H7 (cell line): ENCODE measurements at regions not wholly inside any gene's neighbourhood (a gene's known extent, or its start where the extent isn't known, plus 50 kb on each side); places are given as distances from the start of the nearest gene placed in this dataset.

Experiments used
- DNase-seq: peaks from one replicate; pipeline ENCODE4 v3.0.0; 2012
- H3K27me3 ChIP-seq: 2 replicates; pipeline ENCODE4 v1.6.0; 2011; ENCODE audit warnings: mild to moderate bottlenecking, low read length; ENCODE audit not compliant: control insufficient read depth, insufficient read depth
- H3K36me3 ChIP-seq: replicated peaks from 2 replicates; pipeline ENCODE4 v1.5.1; 2011; ENCODE audit warnings: low read length; ENCODE audit not compliant: control insufficient read depth, insufficient read depth
- H3K4me3 ChIP-seq: 2 replicates; pipeline ENCODE4 v1.5.1; 2011; ENCODE audit warnings: low read depth, mild to moderate bottlenecking, control low read depth, low read length, moderate library complexity; ENCODE audit not compliant: insufficient read depth

DNA sequence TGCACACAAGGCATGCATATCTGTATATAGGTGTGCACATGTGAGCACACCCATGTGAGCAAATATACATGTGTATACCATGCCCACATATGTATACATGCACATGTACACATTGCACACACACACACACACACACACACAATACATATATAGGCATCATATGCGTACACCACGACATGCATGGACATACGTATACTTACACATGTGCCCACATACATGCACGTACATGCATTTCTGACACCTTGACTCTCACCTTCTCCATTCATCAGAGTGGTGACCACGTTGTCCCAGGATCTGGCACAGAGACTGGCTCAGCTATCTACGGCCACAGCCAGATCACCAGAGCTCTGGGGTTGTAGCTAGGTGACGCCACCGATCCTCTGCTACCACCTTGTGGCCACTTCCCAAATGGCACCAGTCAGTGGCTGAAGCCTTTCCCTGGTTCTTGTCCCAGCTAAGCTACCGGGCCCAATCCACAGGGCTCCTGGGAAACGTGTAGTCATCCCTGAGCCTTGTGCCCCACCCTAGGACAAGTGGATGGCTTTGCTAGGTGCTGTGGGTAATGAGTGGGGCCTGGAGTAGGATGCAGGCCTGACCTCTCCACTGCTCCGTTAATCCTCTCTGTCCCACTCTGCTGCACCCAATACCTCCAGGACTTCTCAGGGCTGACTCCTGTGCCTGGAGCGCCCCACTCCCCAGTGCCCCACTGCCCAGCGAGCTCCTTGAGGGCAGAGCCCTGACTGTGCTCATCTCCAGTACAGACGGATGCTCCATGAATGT is 194.4 kb downstream of the RGS3 start:
- DNase-seq = peak; percentile 92
- Histone ChIP-seq H3K4me3 (no peak overlapping the region), H3K27me3 (no peaks in the 10 kb centered on the region), H3K36me3 (no peaks in the 10 kb centered on the region)

DNA sequence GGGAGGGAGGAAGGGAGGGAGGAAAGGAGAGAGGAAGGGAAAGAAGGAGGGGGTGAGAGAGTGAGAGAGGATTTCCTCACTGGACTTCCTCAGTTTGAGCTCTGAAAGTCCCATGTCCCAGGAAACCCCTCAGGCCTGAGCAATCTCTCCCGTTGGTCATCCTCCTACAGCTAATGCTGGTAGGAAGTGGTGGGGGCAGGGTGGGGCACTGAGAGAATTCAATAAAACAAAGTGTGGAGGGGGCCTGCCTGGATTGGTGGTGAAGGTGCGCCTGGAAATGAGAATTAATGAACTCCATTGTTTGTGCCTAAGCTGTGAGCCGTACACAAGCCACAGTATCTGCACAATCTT is 195.0 kb downstream of the RGS3 start:
- no peaks in the 10 kb centered on the region for H3K27me3 ChIP-seq
- H3K36me3 ChIP-seq = no peaks in the 10 kb centered on the region
- H3K4me3 ChIP-seq = no peak overlapping the region
- no peak for DNase-seq

DNA sequence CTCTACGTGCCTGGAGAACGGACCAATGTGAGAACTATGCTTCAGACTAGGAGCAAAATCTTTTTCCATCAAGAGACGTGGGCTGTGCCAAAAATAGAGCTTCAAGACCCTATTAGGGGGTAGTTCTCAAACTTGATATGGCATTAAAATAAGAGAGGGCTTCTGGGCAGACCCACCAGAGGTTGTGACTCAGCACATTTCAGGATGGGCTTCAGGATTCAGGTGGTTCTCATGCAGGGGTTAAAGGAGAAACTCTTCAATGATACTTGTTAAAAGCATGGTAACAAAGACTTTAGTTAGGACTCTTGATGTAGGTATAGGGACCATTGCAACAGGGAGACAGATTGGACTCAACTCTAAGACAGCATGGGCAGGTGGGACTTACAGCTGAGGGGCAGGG is 195.5 kb downstream of the RGS3 start:
- Histone ChIP-seq H3K27me3 (no peaks in the 10 kb centered on the region), H3K4me3 (no peak overlapping the region), H3K36me3 (no peaks in the 10 kb centered on the region)
- no peak for DNase-seq

DNA sequence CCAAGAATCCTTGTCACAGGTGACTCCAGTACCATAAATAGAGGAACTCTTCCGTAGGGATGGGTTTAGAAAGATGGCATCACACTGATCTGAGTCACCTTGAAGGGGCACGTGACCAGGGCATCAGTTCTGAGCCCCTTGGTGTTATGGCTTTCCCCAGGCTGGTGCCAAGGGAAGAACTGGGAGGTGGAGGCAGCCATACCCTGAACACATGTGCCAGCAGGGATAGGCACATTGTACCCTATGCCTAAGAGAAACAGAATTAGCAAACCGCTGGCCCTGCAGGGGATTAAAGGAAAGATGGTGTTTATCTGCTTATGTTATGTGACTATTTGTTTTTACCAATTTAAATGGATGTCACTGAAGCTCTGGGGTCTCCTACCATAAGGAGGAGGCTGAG is 196.2 kb downstream of the RGS3 start:
- no peaks in the 10 kb centered on the region for H3K27me3 ChIP-seq
- H3K36me3 ChIP-seq = no peaks in the 10 kb centered on the region
- DNase-seq = no peak
- no peak overlapping the region for H3K4me3 ChIP-seq

DNA sequence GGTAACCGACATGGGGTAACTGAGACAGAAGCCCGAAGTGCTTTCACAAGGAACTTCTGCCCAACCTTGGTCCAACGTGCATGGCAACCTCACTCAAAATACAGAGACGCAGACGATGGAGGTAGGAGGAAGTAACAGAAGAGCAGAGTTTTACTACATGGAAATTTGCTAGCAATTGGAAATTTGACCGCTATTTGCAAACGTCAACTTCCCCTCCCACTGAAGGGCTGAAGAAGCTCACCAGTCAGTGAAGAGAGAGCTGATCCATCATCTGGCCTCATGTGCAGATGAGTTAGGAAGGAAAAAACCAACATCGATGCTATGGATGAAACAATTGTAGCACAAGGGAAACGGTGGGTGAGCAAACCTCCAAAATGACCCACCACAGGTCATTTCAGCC is 196.7 kb downstream of the RGS3 start:
- no peak overlapping the region for H3K4me3 ChIP-seq
- no peaks in the 10 kb centered on the region for H3K27me3 ChIP-seq
- no peak for DNase-seq
- H3K36me3 ChIP-seq = no peaks in the 10 kb centered on the region

DNA sequence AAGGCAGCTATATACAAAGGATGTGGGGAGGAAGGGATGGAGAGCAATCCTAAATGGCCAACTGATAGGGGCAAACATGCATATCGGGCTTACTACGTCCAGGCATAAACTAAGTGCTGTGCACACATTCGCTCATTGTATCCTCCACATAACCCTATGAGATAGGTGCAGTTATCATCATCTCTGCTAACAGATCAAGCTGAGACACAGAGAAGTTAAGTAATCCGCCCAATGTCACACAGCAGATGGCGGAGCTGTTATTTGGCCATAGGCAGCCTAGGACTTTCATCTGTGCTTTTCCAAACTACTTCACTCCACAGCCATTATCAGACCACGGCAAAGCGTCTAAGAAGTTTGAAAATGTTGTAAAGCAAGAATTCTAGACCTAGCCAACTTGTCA is 197.5 kb downstream of the RGS3 start:
- Histone ChIP-seq H3K4me3 (no peak overlapping the region), H3K36me3 (no peaks in the 10 kb centered on the region)
- DNase-seq = no peak

DNA sequence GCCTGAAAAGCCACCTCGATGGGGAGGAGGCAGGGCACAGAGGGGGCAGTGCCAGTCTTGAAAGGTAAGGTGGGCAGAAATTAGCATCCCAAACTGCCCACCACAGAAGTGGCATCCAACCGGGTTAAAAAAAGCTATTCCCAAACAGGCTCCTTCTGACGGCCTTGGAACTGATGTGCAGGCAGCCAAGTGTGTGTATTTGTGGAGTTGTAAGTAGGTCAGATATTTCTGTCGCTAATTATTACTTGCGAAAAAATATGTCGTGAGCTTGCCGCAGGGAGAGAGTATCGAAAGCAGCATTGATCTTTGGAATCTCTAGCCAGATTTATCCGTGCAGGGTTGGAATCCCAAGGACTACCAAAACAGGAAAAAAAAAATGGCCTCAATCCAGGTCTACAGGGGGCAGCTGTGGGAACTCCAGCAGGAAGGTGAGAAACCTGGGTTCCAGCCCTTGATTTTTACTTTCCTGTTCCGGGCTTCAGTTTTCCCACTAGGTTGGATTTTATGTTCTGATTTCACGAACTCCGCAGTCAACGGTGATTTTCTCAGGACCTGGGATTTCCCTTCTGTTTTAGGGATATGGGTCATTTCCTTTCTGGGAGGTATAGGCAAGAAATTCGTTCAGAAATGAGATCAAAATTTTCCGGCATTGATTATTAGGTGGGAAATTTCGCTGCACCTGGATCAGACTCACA is 200.8 kb downstream of the RGS3 start:
- peak; percentile 37 for DNase-seq
- H3K27me3 ChIP-seq = no peaks in the 10 kb centered on the region
- H3K36me3 ChIP-seq = no peaks in the 10 kb centered on the region
- H3K4me3 ChIP-seq = no peak overlapping the region

More for the DNA sequence above, 197.5 kb downstream of the RGS3 start:
- no peaks in the 10 kb centered on the region for H3K27me3 ChIP-seq

DNA sequence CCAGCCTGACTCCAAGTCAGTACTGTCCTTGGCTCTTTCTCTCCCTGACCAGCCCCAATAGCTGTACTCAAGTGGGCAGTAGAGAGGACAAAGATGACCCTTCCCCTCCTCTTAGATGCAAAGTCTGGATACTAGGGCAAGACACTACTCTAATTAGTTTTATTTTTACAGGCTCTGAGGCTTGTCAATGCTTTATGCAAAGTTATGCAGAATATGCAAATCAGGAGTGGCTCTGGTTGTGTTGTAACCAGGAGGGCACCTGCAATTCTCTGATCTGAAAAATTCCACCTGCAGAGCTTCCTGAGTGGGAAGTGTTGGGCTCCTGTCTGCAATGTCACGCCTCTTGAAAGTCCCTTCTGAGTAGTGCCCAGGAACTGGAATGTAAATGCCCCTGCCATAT is 201.5 kb downstream of the RGS3 start:
- H3K4me3 ChIP-seq = no peak overlapping the region
- no peak for DNase-seq
- H3K27me3 ChIP-seq = no peaks in the 10 kb centered on the region

DNA sequence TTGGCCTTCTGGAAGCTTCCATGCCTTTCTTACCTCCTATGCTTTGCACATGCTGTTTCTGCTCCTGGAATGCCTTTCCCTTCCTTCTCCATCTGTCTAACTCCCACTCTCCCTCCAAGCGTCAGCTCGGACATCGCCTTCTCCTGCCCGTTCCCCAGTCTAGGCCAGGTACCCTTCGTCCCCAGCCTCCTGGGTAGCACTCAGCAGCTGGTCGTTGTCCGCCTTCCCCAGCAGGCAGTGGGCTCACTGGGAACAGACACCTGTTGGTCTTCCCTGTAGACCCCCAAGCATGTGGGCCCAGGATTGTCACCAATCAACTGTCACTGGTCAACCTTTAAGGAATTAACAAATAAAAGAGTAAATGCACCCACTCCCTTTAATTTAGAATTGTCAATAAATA is 202.2 kb downstream of the RGS3 start:
- Histone ChIP-seq H3K4me3 (no peak overlapping the region), H3K27me3 (no peaks in the 10 kb centered on the region), H3K36me3 (no peaks in the 10 kb centered on the region)
- DNase-seq = no peak

More for the DNA sequence above, 201.5 kb downstream of the RGS3 start:
- no peaks in the 10 kb centered on the region for H3K36me3 ChIP-seq

DNA sequence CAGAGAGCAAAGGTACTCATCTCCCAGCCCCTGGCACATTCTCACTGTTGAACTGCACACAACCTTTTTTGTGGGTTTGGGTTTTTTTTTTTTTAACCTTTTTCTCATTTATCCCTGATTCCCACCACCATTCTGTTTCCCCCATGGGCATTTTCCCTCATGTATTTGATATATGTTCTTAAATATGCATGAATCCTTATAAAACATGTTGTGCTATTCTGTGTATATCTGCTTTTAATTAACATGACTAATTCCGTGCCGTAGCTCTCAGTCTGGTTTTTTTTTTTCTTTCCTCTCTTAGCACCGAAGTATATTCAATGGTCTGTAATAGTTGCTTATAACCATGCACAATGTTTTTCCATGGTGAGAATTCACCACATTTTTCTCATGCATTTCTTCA is 204.5 kb downstream of the RGS3 start:
- no peak for DNase-seq
- H3K4me3 ChIP-seq = no peak overlapping the region
- no peaks in the 10 kb centered on the region for H3K27me3 ChIP-seq
- H3K36me3 ChIP-seq = no peaks in the 10 kb centered on the region

DNA sequence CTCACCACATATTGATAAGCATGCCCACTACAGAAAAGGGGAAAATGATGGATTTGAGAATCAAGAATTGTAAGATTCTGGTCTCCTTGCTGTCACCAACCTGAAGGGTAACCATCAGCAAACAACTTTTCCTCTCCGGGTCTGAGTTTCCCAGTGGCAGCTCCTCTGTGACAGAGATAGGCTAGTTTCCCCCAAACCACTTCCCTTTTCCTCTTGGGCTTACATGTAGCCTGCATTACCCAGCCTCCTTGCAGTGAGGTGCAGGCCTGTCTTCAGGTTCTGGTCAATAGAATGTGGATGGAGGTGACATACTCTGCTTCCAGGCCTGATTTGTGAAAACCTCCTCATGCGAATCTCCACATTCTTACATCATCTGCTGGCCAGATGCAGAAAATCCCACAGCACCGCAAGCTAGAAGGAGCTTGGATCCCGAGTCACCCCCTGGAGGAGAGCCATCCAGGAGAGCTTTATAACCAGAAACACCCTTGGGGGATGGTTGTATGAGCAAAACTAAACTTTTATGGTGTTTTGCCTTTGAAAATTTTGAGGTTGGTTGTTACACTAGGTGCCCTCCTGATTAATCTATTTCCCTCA is 206.1 kb downstream of the RGS3 start:
- no peak overlapping the region for H3K4me3 ChIP-seq
- no peak for DNase-seq
- no peaks in the 10 kb centered on the region for H3K36me3 ChIP-seq
- H3K27me3 ChIP-seq = no peaks in the 10 kb centered on the region

DNA sequence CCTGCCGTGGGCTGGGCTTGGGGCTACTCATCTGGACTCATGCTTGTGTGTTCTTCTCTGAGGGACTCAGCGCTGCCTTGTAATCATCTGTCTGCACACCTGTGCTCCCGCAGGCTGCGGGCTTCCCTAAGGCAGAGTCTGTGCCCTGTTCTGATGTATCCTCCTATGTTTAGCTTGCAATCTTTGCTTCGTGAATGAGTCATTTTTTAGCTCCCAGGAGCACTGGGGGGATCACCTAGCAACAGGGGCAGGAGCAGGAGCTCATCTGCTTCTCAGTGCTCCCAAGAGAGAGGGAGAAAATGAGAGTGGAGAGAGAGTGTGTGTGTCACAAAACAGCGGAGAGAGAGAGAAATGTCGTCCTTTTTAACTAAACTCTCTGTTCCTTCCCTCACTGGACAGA is 202.4 kb upstream of the ZNF618 start:
- no peak for DNase-seq
- Histone ChIP-seq H3K27me3 (no peaks in the 10 kb centered on the region; the same call in 1 of the 2 replicates), H3K36me3 (no peaks in the 10 kb centered on the region), H3K4me3 (no peak overlapping the region)

DNA sequence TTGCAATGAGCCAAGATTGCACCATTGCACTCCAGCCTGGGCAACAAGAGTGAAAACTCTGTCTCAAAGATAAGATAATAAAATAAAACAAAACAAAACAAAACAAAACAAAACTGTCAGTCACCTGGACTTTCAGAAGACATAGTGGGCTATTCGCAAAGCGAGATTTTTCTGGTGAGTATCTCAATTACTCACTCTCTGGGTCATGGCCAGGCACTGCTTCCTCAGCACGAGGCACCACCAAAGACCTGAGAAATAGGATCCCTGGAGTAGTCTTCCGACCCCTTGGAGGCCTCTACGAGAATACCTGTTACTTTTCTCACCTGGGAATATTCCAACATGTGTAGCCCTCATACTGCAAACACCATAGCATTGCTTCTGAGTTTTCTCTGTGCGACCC is 201.7 kb upstream of the ZNF618 start:
- H3K4me3 ChIP-seq = no peak overlapping the region
- no peak for DNase-seq
- no peaks in the 10 kb centered on the region for H3K36me3 ChIP-seq
- no peaks in the 10 kb centered on the region; the same call in 1 of the 2 replicates for H3K27me3 ChIP-seq

DNA sequence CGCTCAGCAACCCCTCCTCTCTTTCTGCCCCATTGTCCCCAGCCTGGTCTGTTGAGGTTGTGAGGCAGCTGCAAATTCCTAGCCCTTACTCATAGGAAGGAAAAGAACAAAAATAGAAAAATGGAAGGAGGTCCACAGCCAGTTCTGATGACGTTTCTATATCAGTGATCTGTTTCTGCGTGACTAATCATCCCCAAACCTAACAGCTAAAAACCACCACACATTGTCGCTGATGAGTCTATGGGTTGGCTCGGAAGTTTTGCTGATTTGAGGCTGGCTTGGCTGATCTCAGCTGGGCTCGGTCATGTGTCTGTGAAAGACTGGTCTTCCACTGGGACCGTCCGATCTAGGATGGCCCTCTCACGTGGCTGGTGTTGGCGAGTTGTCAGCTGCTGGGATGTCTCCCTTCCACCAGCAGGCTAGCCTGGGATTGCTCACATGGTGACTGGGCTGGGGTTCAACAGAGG is 200.6 kb upstream of the ZNF618 start:
- no peaks in the 10 kb centered on the region; the same call in 1 of the 2 replicates for H3K27me3 ChIP-seq
- H3K36me3 ChIP-seq = no peaks in the 10 kb centered on the region
- no peak for DNase-seq
- H3K4me3 ChIP-seq = no peak overlapping the region

DNA sequence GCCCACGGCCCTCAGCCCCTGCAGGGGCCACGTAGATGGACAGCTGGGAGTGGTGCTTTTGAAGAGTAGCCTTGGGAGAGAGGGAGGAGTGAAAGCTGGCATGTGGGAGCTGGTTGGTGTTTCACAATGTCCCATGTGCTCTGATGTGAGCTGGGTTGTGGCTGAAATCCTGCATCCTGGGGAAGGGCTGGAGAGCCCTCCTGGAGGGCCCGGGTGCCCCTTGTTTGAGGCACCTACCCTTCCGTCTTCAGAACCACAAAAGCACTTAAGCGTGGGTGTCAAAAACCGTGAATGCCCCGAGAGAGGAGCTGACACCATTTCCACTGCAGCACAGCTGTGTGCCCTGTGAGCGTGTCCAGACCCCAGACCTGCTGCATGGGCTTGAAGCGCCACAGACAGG is 199.1 kb upstream of the ZNF618 start:
- Histone ChIP-seq H3K27me3 (no peaks in the 10 kb centered on the region; the same call in 1 of the 2 replicates), H3K4me3 (no peak overlapping the region), H3K36me3 (no peaks in the 10 kb centered on the region)
- no peak for DNase-seq
